IPS-18a (cell line): ENCODE measurements at regions not wholly inside any gene's neighbourhood (a gene's known extent, or its start where the extent isn't known, plus 50 kb on each side); places are given as distances from the start of the nearest gene placed in this dataset.
"Not testable (repeated sequence)": the region's sequence is repeated elsewhere in the genome, so short reads cannot be mapped to it uniquely, and the experiment has no call there.

Source experiments
- H3K27ac ChIP-seq: one replicate; pipeline ENCODE4 v1.5.1; 2013; ENCODE audit warnings: low read length
- H3K27me3 ChIP-seq: one replicate; pipeline ENCODE4 v1.6.1; 2013; ENCODE audit warnings: mild to moderate bottlenecking, low read length; ENCODE audit not compliant: control insufficient read depth, insufficient read depth
- H3K36me3 ChIP-seq: one replicate; pipeline ENCODE4 v1.6.1; 2013; ENCODE audit warnings: low read depth, low read length; ENCODE audit not compliant: control insufficient read depth
- H3K4me1 ChIP-seq: one replicate; pipeline ENCODE4 v1.6.1; 2013; ENCODE audit warnings: low read depth, low read length; ENCODE audit not compliant: control insufficient read depth
- H3K4me3 ChIP-seq: one replicate; pipeline ENCODE4 v1.5.1; 2013; ENCODE audit warnings: low read length
- H3K9ac ChIP-seq: one replicate; pipeline ENCODE4 v1.6.1; 2013; ENCODE audit warnings: mild to moderate bottlenecking, low read length, moderate library complexity
- H3K9me3 ChIP-seq: one replicate; pipeline ENCODE4 v1.6.1; 2013; ENCODE audit warnings: low read depth, low read length; ENCODE audit not compliant: control insufficient read depth

GRCh38 chr22:23383491-23384361 is 196.4 kb downstream of the IGLL1 start:
- Histone ChIP-seq H3K36me3 (no peaks in the 10 kb centered on the region), H3K4me3 (no peak overlapping the region), H3K27me3 (no peaks in the 10 kb centered on the region), H3K9me3 (no peaks in the 10 kb centered on the region), H3K9ac (no peak overlapping the region), H3K27ac (no peak overlapping the region), H3K4me1 (no peaks in the 10 kb centered on the region)

DNA sequence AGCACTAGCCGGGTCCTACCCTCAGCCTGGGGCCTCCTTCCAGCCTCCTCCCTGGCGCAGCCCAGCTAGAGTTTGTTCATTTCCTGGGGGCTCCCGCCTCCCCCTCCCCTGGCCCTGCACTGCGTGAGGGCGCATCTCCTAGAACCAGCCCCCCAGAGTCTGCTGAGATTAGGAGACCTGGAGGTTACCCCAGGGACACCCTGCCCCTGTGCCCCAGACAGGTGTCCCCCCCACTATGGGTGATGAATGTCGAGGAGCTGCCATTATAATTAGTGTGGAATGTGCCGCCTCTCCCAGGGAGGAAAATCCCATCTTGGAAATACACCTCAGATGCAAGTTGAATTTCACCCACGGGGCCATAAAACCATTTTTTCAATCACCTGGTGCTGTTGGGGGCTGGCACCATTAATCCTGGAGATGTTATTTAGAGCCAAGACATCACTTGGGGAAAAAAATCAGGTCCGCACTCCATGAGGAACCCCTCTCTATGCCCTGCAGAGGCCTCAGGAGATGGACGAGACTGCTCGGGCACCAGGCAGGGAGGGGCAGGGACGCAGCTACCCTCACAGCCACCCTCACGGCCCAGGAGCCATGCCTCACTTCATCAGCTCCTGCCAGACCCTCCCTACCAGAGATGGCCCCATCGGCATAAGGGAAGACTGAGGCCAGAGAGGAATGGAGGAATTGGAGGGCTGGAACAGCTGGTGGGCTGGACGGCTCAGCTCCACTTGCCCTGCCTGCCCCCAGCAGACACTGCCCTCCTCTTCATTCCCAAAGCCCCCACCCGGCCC is 197.5 kb downstream of the IGLL1 start:
- Histone ChIP-seq H3K9ac (no peak overlapping the region), H3K4me3 (no peak overlapping the region), H3K9me3 (no peaks in the 10 kb centered on the region), H3K36me3 (no peaks in the 10 kb centered on the region), H3K4me1 (no peaks in the 10 kb centered on the region), H3K27ac (no peak overlapping the region), H3K27me3 (no peaks in the 10 kb centered on the region)

DNA sequence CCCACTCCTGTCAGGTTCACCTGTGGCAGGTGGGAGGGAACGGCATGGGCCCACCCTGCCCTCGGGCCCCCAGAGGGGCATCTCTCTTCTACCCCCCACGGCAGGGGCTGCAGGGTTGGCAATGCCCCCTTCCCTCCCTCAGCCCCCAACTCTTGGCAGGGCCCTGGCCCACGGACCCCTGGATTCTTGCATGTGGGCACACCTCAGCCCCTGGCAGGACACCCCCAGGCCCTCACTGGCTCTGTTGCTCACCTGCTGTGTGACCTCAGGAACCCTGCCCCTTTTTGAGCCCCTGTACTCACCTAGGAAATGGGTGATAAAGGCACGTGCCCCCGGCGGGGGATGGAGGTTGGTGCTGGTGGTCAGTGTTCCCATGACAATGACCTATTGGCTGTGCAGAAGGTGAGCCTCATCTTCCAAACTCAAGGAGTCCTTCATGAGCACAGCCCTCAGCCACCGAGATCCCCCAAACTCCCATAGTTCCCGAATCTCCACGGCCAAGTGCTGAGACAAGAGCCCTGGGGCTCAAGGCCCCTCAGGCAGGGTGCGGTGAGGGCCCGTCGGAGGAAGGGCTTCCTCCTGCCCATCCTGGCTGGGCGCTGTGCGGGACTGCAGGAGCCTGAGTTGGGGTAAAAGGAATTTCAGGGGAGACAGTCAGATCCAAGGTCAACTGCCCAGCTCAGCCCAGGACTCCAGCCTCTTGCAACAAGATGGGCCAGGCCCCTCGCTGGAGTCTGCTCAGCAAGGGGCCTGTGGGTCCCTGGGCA is 198.2 kb downstream of the IGLL1 start:
- H3K4me1 ChIP-seq = no peaks in the 10 kb centered on the region
- H3K9me3 ChIP-seq = no peaks in the 10 kb centered on the region
- no peak overlapping the region for H3K9ac ChIP-seq
- H3K36me3 ChIP-seq = no peaks in the 10 kb centered on the region
- no peaks in the 10 kb centered on the region for H3K27me3 ChIP-seq
- no peak overlapping the region for H3K4me3 ChIP-seq
- no peak overlapping the region for H3K27ac ChIP-seq

DNA sequence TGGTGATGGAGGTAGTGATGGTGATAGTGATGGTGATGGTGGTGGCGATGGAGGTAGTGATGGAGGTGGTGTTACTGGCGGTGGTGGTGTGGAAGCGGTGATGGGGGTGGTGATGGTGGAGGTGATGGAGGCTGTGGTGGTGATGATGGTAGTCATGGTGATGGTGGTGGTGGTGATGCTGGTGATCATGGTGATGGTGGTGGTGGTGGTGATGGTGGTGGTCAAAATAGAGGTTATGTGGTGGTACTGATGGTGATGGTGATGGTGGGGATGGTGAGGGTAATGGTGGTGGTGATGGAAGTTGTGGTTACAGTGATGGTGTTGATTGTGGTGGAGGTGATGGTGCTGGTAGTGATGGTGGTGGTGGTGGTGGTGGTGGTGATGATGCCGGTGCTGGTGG is 199.2 kb downstream of the IGLL1 start:
- Histone ChIP-seq H3K27ac (no peak overlapping the region), H3K4me3 (no peak overlapping the region), H3K27me3 (no peaks in the 10 kb centered on the region), H3K4me1 (no peaks in the 10 kb centered on the region), H3K9ac (no peak overlapping the region), H3K9me3 (no peaks in the 10 kb centered on the region), H3K36me3 (no peaks in the 10 kb centered on the region)

GRCh38 chr22:23380230-23380573 is 199.9 kb downstream of the IGLL1 start:
- Histone ChIP-seq H3K36me3 (no peaks in the 10 kb centered on the region), H3K9me3 (no peaks in the 10 kb centered on the region), H3K4me3 (no peak overlapping the region), H3K4me1 (no peaks in the 10 kb centered on the region), H3K9ac (no peak overlapping the region), H3K27me3 (peaks cover 5% of the 10 kb centered on the region), H3K27ac (no peak overlapping the region)

GRCh38 chr22:23379540-23380229 is 199.4 kb downstream of the BCR start:
- H3K27me3 ChIP-seq = peaks cover 10% of the 10 kb centered on the region
- H3K4me1 ChIP-seq, H3K9ac ChIP-seq, H3K36me3 ChIP-seq, H3K4me3 ChIP-seq, H3K9me3 ChIP-seq, H3K27ac ChIP-seq: not testable (repeated sequence)

DNA sequence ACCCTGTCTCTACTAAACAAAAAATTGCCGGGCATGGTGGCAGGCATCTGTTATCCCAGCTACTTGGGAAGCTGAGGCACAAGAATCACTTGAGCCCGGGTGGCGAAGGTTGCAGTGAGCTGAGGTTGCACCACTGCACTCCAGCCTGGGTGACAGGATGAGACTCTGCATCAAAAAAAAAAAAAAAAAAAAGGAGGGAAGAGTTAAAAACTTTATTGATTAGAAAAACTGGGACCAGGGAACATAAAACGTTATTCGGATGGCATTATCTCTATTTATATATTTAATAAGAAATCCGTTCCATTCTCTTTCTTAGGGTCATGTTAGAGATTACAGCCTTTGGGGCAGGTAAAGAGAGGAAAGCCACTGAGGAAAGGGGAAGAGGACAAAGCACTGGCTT is 197.5 kb downstream of the BCR start:
- Histone ChIP-seq H3K4me3 (no peak overlapping the region), H3K27ac (no peak overlapping the region), H3K36me3 (no peaks in the 10 kb centered on the region), H3K9ac (no peak overlapping the region), H3K27me3 (peaks cover 26% of the 10 kb centered on the region), H3K4me1 (no peaks in the 10 kb centered on the region), H3K9me3 (no peaks in the 10 kb centered on the region)

GRCh38 chr22:23376256-23376655 is 195.9 kb downstream of the BCR start:
- Histone ChIP-seq H3K36me3 (no peaks in the 10 kb centered on the region), H3K9me3 (no peaks in the 10 kb centered on the region), H3K4me3 (no peak overlapping the region), H3K4me1 (no peaks in the 10 kb centered on the region), H3K27me3 (peaks cover 33% of the 10 kb centered on the region), H3K27ac (no peak overlapping the region), H3K9ac (no peak overlapping the region)

DNA sequence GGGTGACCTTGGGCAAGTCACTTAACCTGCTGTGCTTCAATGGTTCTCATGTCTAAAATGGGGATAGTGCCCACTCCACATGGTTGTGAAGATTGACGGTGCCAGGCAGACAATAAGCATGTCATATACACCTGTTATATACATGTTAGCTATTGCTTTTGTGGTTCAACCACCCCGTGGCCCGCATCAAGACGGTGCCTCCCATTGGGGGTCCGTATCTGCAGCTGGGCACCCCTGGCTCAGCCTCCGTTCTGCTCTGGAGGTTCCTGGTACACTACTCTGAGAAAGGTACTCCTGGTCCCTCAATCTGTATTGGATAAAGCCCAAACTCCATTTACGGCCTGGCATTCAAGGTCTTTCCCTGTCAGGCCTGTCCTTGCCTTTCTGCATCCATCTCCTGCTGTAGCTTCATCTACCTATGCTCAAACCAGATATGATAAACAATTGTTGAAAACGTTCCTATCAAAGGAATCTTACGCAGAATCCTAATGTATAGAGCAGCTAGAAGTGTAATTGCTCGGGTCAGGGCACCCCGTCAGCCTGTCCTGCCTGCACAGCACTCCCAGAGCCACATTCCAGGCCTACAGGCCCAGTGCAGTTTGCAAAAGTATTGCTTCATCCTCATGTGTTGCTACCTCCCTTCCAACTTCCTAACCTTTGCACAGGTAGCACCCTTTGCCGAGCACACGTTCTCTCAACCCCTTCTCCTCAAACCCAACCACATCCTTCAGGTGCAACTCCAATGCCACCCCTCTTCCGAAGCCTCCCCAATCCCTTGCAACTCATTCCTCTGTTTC is 194.9 kb downstream of the BCR start:
- no peak overlapping the region for H3K9ac ChIP-seq
- peaks cover 43% of the 10 kb centered on the region for H3K27me3 ChIP-seq
- no peaks in the 10 kb centered on the region for H3K9me3 ChIP-seq
- H3K4me1 ChIP-seq = no peaks in the 10 kb centered on the region
- no peak overlapping the region for H3K4me3 ChIP-seq
- no peaks in the 10 kb centered on the region for H3K36me3 ChIP-seq
- H3K27ac ChIP-seq = no peak overlapping the region

- Histone ChIP-seq H3K4me3 (no peak overlapping the region), H3K27me3 (peaks cover 60% of the 10 kb centered on the region), H3K4me1 (no peaks in the 10 kb centered on the region), H3K9ac (no peak overlapping the region), H3K27ac (no peak overlapping the region), H3K36me3 (no peaks in the 10 kb centered on the region), H3K9me3 (no peaks in the 10 kb centered on the region)
Measured at GRCh38 chr22:23373601-23374000, 193.3 kb downstream of the BCR start.
